ENCODE measurements at regions not wholly inside any gene's neighbourhood (a gene's known extent, or its start where the extent isn't known, plus 50 kb on each side); places are given as distances from the start of the nearest gene placed in this dataset.
"Not testable (repeated sequence)": the region's sequence is repeated elsewhere in the genome, so short reads cannot be mapped to it uniquely, and the experiment has no call there.

DNA sequence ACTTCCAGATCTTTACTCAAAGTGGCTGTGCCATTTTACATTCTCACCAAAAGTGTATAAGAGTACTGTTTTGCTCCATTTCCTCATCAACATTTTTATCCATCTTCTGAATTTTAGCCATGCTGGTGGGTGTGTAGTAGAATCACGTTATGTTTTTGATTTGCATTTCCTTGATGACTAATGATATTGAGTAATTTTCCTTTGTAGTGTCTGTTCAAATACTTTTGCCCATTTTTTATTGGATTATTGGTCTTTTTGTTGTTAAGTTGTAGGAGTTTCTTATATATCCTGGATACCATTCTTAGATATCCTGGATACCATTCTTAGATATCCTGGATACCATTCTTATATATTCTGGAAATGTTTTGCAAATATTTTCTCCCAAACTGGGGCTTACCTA, 344.9 kb downstream of the LRRC3B start:
- DNase-seq = no peak

DNA sequence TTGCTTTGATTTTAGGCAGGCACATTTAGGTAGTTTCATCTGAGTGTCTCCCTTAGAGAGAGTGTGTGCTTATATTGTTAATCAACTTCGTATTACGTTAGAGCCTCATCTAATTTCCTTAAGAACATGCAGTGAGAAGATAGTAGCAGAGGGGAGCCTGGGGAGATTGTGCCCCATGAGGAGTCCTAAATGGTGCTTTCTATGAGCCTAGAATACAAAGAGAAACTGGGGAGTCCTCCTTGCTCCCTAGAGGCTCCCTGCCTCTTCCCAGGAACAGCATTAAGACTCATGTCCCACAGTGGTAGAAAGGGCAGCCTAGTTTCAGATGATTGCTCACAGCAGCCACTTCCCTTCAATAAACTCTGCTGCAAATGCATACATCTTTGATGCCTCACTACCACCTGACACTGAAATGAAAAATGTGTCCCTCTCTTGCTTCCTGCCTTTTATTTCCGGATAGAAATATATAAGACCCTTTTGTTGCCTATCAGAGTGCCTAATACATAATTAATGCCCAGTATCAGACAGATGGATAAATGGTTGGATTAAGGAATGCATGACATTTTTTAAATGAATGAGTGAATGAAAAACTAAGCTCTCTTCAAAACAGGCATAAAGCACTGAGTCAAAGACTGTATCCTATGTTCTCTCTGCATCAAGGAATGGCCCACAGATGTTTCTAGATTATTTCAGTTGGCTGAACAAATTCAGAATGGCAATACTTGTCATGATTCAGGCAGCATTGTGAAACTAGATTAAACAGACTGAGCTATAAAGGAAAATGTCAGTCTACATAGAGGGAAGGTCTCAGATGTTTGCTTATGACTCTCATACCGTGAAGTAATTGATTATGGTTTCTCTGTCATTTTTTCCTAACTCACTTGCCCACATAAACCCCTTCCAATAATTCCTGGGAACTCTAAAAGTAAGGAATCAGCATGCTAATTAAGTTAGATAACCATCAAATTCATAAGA, 362.1 kb downstream of the LRRC3B start:
- DNase-seq = no peak

DNA sequence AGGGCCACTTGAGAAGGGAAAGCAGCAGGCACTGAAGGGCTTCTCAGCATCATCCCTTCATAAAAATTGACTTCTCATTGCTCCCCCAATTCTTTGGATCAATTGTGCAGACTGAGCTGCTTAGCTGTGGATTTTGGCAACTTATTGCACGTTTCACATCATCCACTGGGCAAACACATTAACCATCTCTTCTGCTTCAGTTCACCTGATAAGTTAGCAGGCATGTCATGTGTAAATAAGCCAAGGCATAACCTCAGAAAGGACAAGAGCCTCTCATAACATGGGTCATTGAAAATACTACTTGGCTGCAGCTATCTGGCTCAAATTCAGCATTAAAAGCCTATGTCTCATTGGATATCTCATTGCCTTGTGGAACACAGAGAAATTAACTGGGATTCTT, 366.5 kb downstream of the LRRC3B start:
- DNase-seq = no peak

DNA sequence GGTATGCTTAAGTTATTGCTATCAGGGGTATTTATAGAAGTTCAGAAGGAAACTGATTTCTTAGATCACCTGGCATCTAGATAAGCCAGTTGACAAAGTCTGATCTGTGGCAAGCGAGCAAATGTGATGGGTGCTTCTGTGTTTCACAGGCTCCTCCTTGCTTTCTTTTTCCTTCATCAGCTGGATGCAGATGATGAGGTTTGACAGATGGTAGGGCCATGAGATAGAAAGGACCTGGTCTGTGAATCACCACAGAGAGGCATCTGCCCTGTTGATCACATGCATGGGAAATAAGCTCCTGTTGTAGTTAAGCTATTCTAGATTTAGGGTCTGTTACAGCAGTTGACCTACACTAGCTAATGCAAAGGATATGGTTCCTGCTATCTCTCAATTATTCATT, 372.0 kb downstream of the NEK10 start:
- peak; percentile 29 to 74 for DNase-seq

DNA sequence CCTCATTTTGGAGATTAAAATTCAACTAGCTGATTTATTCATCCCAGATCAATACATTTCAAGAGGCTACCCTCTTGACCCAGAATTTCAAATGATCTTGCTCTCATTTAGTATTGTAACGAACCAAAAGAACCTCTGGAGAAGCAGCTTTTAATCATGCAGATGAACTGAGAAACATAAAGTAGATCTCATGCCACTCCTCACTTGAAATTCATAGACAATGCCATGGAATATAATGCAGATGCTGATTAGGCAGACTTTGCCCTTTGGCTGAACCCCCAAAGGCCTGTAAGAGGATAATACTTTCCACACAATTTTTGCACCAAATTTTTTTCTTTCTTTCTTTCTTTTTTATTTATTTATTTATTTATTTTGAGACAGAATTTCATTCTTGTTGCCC, 358.3 kb downstream of the NEK10 start:
- peak in 1 of 2 experiments; percentile 21 for DNase-seq

DNA sequence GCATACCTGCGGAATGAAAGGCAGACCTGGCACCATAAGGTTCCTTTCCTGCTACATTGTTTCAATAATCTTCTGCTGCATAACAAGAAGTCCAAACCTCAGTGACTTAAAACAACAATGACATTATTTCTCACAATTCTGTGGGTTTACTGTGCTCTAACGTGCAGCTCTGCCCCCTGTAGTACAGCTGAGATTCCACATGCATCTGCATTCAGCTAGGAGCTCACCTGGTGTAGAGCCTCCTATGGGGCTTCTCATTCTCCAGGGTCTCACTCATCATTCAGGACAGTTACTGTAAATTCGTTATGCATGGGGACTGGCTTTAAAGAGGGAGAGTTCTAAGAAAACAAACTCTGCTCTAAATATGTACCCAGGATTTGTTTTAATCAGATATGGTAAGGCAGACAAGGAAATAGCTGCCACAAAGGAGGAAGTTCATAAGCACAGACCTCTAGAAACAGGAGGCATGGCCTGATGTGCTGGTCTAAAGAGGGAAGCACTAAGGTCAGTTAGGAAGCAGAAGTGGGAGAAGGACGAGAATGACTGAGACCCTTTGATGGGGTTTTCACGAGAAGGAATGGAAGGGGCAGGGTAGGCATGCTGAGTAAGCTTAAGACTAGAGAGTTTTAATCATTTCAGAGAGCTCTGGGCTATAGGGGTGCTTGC, 347.0 kb downstream of the NEK10 start:
- DNase-seq = no peak

DNA sequence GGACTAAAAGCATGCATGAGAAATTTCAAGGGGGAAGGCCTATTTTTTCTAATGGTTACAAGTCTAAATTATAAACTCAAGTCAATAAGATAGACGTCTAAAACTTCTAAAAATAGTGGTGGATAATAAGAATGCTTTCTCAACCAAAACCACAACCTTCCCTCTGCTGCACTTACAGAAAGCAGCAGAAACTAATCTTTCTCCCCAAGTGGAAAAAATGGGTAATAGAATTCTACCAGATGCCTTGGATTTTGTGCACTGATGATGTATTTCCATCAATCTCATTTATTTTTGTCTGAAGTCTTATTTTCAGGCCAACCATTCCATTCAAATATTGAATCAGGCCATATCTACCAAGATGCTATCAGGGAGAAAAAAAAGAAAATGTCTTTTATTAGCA, 344.7 kb downstream of the NEK10 start:
- no peak for DNase-seq

DNA sequence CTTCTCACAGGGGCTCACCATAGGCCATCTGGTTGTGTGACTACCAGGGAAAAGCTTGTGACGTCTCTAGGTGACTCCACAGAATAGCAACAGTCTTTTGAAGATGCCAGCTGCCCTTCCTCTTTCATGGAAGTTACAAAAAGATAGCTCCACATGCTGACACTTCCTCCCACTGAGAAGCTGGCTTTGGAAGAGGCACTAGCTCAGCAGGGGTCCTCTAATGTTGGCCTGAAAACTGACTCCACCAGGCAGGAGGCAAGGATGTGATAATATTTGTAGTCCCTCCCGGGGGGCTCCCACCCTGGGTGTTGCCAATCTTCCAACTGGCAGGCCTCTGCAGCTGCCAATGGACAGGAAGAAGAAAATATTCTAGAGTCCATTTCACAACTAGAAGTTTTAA, 343.5 kb downstream of the NEK10 start:
- peak in 1 of 2 experiments; percentile 22 for DNase-seq

DNA sequence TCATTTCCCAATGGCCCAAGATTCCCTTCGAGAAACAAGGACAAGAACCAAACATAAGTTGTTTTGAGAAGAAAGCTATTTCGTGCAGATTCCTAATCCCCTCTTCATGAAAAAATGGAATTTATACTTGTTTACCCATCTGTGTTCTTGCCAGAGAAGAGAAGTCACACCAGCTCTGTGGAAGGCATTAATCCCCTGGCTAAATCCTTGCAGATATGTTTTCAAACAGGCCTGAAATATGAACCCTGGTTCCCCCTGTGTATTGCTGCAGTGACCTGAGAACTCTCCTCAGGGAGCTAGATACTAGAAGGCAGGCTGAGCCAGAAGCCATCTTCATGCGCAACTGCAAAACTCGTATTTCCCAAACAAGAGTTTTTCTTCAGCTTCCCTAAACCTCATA, 337.7 kb downstream of the NEK10 start:
- DNase-seq = peak; percentile 64 to 84

DNA sequence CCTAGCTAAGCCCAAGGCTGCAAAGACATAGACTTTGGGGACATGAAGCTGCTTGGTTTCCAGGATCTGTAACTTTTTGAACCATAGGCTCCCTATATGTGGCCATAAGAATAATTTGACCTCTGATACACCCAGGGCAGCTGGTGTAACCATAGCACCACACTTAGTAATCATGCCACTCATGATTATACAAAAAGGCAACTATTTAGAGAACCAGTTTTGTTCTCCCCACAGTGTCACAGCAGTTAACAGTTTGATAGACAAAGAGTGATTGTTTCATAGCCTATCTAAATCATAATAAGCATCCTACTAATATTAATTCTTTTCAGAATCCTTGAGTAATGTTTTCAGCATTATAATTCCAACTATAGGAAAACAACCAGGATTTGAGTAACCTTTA, 334.9 kb downstream of the NEK10 start:
- no peak for DNase-seq

DNA sequence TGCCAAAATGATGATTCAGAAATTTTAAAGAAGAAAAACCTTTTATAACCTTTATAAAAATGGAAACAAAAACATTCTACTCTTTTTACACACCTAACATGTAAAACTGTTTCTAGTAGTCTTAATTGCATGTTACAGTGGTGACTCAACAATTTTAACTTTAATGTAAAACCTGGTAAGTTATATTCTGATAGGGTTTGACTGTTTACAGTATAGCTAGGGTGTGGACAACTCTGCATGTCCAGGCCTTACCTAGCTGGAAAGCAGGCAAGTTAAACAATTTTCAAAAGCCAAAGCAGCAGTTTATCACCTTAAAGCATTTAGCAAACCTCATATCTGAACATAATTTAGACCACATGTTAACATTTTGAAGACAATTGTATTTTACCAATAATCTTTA, 328.5 kb downstream of the NEK10 start:
- DNase-seq = no peak

DNA sequence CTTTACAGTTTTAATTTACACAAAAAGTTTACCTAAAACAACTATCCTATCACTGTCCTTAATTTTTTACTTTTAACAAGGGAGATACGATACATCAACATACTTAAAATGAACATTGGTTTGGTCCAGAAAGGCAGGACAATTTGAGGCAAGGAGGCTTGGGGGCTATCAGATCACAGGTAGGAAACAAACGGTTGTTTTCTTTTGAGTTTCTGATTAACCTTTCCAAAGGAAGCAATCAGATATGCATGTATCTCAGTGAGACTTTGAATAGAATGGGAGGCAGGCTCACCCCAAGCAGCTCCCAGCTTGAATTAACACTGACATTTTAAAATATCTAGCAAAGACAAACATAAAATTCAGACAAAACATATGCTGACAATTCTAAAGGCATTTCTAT, 326.6 kb downstream of the NEK10 start:
- DNase-seq = not testable (repeated sequence)

DNA sequence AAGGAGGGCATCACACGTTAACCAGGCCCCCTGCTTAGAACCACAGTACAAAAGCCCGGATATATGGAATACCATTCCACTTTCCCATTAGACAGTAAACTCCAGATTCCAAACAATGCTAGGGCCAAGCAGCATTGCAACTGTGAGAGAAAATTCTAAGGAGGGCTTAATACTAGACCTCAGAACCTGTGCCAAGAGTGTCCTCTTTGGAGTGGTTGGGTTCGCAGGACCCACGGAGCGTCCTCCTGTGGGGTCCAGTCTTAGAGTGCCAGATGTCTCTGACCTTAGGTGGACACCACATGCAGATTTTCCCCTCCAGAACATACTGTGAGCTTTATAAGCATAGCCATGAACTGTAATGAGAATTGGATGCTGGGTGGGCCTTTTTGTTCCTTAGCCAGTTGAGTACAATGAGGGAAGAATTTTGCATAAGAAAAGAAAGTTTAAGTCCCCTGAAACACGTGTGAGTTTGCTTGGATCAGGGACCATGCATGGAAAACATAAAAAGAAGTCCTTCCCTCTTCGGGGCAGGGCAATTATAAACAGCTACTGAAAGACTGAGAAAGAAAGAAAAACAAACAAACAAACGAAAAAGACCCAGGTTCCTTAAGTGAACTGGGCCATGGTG, 325.7 kb downstream of the NEK10 start:
- DNase-seq = no peak

DNA sequence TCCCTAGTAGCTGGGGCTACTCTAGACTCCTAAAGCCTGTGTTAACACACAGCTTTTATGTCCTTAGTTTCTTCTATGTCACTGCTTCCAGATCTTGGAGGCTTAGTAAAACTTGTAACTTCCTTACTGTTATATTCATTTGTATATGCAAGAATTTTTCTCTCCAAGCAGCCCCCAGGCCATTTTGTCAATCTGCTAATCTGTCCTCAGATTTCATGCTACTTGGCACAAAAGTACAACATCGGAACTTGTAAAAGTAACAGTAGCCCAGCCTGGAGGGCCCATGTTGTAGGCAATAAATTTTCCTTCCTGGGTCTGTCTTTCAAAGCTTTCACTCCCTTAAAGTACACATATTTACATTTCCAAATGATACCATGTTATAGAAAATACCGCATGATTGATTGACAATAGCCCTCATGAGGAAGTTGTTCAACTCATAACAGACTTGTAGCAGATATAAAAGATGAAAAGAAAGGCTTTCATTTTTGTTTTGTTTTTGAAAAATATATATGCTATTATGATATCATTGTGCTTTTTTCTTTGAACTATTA, 324.2 kb downstream of the NEK10 start:
- DNase-seq = no peak

DNA sequence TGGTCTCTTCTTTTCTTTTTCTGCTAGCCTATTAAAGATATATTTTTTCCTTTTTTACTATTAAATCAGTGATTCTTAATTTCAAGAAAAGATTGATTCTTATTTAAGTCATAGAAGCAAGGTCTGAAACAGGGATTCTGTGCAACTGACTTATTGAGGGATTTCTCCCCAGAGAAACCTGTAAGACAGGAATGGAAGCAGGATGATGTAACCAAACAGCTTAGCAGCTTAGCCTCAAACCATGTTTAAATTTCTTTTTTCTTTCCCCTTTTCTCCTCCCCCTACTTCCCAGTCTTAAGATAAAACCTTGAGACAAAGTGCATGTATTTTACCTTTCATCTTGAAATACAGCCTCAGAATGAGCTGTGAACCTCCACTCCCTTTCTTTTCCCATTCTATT, 322.8 kb downstream of the NEK10 start:
- no peak for DNase-seq

DNA sequence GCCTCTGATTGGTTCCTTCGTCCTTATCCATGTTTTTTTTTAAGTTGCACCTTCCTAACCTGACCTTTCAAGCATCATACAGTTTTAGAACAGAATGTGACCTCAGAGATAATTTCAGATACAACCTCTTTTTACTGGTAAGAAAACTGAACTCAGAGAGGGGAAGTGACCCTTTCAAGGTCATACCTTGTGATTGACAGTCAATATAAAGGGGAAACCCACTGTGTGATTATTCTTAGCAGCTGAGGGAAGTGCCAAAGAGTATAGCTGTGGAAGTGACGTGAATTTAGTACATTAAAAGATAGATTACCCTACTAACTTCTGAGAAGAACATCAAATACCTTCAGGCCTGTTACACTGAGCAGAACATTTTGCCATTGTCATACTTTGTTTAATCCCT, 319.4 kb downstream of the NEK10 start:
- no peak for DNase-seq

DNA sequence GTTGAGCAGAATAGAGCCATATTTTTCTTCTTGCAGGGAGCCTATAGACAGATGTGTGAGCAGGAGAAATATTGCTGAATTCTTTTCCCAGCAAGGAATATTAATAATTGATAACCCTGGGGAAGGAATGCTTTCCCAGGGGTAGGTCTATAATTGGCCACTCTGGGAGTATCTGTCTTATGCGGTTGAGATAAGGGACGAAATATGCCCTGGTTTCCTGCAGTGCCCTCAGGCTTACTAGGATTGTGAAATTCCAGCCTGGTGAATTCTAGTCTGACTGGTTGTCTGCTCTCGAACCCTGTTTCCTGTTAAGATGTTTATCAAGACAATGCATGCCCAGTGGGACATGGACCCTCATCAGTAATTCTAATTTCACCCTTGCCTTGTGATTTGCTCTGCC, 317.7 kb downstream of the NEK10 start:
- not testable (repeated sequence) for DNase-seq

DNA sequence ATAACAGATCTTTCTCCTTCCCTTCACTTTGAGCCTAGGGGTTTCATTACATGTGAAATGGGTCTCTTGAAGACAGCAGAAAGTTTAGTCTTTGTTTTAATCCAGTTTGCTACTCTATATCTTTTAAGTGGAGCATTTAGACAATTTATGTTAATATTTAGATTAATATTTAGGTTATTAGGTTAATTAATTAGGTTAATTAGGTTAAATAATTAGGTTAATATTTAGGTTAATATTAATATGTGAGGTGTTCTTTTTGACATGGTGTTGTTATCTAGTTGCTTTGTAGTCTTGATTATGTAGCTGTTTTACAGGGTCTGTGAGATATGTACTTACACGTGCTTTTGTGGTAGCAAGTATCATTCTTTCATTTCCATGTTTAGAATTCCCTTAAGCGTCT, 312.9 kb downstream of the NEK10 start:
- DNase-seq = no peak

DNA sequence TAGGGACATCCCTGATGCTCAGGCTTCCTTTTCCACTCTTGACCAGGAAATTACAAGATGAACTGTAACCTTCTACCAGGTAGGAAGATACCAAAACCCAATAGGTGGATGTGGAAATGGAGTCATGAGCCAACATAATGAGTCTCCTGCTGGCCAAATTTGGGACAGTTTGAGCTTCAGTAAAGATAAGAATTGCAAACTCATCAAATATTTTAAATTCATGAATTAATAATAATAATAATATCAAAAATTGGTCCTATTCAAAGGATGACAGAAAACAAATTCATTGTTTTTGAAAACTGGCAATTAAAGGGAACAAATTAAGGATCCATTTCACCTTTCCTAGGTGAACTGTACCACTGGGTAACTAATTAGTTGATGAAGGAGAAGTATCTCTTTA, 309.7 kb downstream of the NEK10 start:
- DNase-seq = no peak

Data from NCI-H524 (cell line).